GM12875 (cell line): ENCODE measurements at regions not wholly inside any gene's neighbourhood (a gene's known extent, or its start where the extent isn't known, plus 50 kb on each side); places are given as distances from the start of the nearest gene placed in this dataset.

ENCODE experiments used
- H3K4me3 ChIP-seq: one replicate; pipeline ENCODE4 v1.5.1; 2011; ENCODE audit warnings: low read depth, low read length, control low read depth
- TF ChIP-seq, protein P1 (sequence below): IDR thresholded peaks from 2 replicates; pipeline ENCODE4 v1.5.1; 2011; ENCODE audit warnings: low read depth, mild to moderate bottlenecking, control low read depth, inconsistent platforms, low read length, moderate library complexity, borderline replicate concordance; ENCODE audit not compliant: insufficient read depth

DNA sequence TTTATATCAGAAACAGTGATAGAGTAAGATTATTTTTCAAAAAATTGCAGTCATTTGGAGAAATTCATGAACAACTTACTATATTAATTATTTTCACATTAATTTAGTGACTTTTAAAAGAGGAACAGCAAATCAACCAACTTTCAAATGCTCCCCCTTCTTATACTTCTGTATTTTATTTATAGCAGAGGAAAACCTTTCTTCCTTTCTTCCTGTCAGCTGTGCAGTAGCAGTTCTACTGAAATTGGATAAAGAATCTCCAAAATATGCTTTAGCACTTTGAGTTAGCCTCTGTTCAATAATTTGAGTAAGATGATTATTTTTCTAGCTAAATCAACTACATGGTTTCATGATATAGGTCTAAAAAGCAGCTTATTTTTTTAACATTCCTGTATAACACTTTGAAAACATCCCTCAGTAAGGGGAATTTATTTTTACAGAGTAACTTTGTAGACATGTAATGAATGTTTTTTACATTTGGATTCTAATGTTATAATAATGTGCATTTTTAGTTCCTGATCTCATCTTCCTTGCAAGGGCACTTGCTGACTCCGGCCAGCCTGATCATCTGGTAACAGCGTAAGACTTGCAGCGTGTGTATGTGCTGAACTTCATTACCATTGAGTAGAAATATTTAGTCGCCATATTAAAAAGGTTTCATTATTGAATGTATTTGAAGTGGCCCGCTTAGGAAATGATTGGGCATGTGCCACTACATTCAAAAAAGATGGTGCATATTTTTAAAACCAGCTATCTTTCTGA lies 158.3 kb upstream of the HDAC9 start:
- TF ChIP-seq, protein P1, sequence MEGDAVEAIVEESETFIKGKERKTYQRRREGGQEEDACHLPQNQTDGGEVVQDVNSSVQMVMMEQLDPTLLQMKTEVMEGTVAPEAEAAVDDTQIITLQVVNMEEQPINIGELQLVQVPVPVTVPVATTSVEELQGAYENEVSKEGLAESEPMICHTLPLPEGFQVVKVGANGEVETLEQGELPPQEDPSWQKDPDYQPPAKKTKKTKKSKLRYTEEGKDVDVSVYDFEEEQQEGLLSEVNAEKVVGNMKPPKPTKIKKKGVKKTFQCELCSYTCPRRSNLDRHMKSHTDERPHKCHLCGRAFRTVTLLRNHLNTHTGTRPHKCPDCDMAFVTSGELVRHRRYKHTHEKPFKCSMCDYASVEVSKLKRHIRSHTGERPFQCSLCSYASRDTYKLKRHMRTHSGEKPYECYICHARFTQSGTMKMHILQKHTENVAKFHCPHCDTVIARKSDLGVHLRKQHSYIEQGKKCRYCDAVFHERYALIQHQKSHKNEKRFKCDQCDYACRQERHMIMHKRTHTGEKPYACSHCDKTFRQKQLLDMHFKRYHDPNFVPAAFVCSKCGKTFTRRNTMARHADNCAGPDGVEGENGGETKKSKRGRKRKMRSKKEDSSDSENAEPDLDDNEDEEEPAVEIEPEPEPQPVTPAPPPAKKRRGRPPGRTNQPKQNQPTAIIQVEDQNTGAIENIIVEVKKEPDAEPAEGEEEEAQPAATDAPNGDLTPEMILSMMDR: no peak

DNA sequence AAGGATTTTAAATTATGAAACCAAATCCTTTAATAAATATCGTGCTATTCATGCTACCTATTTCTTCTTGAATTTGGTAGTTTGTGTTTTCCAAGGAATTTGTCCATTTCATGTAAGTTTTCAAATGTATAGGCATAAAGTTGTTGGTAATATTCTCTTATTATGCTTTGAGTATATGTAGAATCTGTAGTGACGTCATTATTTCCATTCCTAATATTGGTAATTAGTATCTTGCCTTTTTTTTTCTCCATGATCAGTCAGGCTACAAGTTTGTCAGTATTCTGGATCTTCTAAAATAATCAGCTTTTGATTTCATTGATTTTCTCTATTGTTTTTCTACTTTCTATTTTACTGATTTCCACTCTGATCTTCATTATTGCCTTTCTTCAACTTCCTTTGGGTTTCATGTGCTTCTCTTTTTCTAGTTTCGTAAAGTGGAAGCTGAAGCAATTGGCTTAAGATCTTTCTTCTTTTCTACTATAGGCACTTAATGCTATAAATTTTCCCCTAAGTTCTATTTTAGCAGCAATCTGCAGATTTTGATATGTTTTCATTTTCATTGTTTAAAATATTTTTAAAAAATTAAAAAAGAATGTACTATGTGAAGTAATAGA lies 156.5 kb upstream of the HDAC9 start:
- H3K4me3 ChIP-seq: no peak overlapping the region
- TF ChIP-seq, protein P1: no peak

More for the DNA sequence above, 158.3 kb upstream of the HDAC9 start:
- no peak overlapping the region for H3K4me3 ChIP-seq

DNA sequence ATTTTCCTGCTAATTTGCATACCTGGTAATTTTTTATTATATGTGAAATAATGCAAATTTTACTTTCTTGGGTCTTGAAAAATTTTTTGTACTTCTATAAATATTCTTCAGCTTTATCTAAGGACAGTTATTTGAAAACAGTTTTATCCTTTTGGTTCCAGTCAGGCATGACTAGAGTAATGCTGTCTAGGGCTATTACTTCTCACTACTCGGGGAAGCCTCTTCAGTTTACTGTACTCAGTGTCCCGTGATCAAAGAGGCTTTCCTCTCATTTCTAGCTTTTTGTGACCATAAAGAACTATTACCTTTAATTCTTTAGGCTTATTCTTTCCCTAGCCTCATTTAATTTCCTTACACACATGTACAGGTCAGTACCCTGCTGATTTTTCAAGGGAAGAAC lies 153.8 kb upstream of the HDAC9 start:
- no peak overlapping the region for H3K4me3 ChIP-seq
- TF ChIP-seq, protein P1: no peak

DNA sequence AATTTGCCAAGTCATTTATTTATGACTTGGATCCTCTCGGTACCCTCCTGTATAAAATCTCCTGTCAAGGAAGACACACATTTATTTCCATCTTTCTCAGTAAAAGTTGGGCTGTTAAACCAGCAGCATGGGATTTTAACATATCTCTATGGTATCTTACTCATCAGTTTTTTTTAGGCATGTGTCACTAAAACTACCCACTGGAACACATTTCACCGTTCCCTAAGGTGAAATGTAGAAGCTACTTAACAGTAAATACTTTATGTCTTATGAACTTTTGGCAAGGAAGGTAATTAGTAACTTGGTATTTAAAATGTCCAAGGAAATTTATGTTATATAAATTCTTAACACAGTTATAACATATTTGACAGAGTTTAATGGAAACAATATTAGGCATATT lies 152.5 kb upstream of the HDAC9 start:
- TF ChIP-seq, protein P1: no peak
- H3K4me3 ChIP-seq: no peak overlapping the region

DNA sequence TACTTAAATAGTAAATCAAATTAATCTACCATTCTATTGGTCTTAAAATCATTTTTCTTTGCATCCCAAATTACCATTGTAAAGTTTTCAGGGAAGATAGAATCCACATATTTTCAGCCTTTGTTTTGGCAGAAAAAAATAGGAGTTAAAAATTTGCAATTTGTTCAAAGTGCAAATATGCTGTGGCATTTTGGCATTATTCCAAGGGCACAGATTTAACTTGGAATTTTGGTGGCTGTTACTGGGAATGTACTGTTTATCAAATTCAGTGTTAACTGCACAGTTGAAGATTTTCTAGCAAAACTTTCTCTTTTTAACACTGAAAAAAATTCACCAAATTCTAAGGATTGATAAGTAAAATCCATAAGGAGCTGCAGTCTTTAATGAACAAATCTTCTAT lies 151.0 kb upstream of the HDAC9 start:
- TF ChIP-seq, protein P1: no peak

DNA sequence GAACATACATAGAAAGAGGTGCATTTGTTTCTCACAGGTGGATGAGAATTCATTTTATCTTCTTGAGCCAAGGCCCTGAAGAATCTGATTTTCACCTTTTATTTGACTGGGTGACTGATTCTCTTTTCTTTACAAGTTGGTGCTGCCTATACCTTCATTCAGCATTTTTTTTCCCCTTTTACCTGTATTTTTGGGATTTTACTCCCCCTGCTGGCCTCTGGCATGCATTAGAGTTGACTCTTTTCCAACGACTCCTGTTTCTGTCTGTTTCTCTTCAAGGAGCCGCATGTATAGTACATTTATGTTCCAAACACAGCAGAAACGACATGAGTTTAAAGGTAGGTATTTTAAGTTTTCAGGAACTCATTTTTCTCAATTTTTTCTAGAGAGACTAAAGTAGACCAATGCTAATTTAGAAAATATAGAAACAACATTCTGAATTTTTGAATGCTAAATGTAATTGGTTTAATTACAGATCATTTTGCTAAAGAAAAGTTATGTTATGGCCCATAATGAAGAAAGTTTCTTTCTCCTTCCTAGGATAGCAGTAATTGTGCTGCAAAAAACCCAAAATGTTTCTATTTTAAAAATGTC lies 149.8 kb upstream of the HDAC9 start:
- TF ChIP-seq, protein P1: peak; percentile 49; the same call in 1 of the 2 replicates
- no peak overlapping the region for H3K4me3 ChIP-seq

More for the DNA sequence above, 151.0 kb upstream of the HDAC9 start:
- H3K4me3 ChIP-seq: no peak overlapping the region
